Stimulated activated CD4-positive, alpha-beta T cell treated with anti-CD3 and anti-CD28 coated beads, Interleukin-1b, Interleukin-23, amount 100 ng/mL, for 1 hour (primary cell): ENCODE measurements at regions not wholly inside any gene's neighbourhood (a gene's known extent, or its start where the extent isn't known, plus 50 kb on each side); places are given as distances from the start of the nearest gene placed in this dataset.

Experiments used
- DNase-seq, 2 donors: peaks; one replicate each; pipeline ENCODE4 v3.0.0-alpha.2; 2020; ENCODE audit warnings: low read depth in 2 of 2

DNA sequence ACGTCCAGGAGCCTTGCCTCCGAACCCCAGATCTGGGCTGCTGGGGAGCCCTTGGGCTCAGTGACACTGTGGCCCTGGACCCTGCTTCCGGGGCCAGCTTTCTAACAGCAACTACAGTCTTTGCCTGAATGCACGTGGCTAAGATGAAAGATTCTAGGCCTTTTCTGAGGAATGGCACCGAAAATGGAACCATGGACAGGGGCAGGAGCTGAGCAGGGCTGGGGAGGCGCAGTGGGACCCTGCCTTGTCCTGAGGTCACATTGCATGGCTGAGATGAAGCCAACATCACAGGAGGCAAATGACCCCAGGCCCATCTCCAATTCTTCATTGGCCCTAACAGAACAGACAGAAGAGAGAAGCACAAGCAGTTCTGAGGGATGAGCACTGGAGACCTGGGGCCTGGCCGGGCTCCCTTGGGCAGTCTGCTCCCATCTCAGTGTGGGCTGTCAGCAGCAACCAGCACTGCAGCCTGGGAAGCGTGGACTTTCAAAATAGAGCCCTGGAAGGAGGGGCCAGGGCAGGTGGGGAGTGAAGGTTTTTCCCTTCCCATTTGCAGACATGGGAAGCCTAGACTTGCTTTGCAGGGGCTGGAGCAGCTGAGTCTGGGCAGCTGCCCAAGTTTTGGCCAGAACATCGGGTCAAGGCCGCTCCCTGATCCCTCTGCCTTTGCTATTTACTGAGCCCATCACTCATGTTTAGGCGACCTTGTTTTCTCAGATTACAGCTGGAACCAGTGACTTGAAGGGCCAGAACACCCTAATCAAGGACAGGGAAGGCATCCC lies 114.4 kb upstream of the TCERG1L start:
- no peak for DNase-seq

DNA sequence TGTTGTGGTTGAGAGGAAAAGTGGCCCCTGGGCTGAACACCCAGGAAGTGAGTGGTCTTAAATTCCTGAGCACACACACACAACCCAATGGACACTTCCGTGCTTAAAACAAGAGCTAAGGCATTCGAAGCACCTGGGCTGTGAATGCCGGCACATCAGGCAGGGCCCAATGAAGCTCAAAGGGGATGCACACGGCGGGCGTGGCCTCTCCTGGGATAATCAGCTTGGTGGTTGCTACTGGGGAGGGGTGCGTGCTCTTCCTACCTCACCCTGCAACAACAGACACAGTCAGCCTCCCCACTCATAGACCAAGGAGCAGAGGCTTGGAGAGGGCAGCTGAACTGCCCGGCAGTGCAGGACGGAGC lies 115.0 kb upstream of the TCERG1L start:
- DNase-seq = no peak

- no peak for DNase-seq
Observed at GRCh38 chr10:131427281-131427680, 115.8 kb upstream of the TCERG1L start.

DNA sequence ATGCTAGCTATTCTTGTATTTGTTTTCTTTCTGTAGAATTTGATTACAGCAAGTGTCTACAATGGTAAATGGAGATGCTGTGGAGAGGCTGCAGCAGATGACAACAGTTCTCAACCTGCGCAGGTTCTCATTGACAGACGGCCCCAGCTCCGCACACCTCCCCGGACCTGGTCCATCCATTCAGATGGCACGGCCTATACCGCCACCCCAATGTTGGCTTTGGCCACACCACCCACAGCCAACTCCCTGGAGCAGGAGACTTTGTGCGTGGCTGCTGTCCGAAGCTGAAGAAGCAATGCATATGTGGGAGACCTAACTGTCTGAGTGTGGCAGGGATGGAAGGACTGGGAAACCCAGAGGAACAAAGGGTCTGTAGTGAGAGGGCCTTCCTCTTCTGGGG lies 116.4 kb upstream of the TCERG1L start:
- DNase-seq = no peak

DNA sequence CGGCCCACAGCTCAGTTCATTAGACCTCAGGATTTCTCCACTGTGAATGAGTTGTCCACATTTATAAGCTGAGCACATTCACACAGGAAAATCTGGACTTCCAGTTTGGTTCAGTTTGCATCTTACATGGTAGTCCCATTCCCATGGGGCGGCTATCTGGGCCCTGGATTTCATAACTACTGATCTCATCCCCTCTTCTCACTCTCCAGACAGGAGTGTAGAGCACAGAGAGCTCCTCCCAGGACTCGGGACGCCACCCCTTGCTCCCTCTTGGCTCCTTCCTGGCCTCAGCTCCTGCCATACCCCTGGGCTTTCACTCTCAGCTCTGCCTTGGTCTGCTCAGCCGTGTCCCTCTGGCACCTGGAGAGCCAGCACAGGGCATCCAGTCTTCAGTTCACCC lies 117.6 kb upstream of the TCERG1L start:
- DNase-seq = no peak

DNA sequence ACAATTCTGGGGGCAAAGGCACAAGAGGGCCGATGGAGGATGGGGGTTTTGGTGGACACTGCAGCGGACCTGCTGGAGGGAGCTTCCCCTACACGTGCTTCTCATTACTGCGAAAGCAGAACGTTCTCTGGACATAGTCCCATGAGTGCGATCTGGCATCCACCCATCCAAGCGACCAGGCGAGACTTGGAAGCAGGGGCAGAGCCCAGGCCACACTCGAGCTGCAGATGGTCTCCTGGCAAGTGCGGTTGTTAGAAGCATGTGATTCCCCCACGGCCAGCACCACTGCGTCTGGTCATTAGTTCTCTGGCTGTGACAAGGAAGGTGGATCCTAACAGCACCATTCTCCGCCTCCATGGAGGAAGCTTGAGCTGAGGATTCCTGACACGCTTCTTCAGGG lies 118.4 kb upstream of the TCERG1L start:
- no peak for DNase-seq

DNA sequence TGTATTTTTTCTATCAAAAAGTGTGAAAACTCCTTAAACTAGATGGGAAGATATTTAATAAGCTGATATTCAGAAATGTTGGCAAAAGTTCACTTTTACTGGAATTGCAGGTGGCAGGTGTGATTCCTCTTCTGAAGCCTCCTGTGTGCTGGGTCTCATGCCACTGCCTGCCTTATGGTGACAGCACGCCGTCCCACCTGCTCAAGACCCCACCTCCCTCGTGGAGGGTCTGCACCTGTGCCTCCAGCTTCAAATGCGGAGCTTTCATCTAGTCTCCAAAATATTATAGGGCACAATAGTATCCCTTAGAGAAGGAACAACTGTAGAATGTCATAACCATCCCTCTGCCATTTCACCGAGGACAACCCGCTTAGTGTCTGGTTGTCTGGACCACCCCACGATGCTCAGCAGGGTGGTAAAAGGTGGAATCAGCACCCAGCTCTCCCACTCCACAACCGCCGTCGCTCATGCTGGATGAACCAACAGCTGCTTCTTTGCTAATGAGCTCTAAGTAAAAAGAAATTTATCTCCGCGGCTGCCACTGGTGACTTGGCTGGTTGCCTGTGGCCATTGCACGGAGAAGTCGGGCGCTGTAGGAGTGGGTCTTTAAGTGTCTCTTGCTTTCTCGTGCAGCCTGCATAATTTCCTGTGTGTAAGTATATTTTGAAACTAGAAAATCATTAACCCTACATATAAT lies 119.3 kb upstream of the TCERG1L start:
- no peak for DNase-seq

DNA sequence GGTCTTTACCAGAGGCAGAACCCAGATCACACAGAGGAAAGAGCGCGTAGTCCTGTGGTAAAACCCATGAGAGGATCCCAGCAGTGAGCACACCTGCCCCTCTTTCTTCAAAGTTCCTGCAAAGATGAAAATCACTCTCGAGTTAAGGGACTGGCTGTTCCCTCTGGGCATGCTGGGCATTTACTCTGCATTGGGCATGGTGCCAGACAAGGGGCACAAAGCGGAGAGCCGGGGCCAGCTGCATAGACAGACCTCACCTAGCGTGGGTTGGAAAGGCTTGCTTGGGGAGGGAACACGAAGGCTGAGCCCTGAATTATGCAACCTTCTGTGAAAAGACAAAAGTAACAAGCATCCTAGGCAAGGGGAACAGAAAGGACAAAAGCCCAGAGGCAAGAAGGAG lies 120.0 kb upstream of the TCERG1L start:
- no peak for DNase-seq

GRCh38 chr10:131431978-131432690 lies 120.6 kb upstream of the TCERG1L start:
- no peak for DNase-seq

GRCh38 chr10:131433568-131433967 lies 122.0 kb upstream of the TCERG1L start:
- no peak for DNase-seq

DNA sequence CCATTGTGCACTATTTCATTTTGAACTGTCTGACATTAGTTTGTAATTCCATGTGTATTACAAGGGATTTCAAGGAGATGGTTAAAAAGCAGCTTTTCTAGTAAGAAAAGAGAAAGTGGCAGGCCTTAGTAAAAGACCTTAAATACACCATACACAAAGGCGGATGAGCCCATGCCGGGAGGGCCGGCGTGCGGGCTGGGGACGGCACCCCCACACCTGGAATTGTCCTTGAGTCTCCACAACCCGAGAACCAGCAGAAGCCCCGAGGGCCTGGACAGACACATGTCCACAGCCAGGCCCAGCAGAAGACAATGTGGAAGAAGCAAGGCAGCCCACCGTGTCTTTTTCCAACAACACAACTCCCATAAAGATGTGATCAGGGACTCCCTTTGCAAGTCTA lies 123.7 kb upstream of the TCERG1L start:
- no peak for DNase-seq

GRCh38 chr10:131435760-131436457 lies 124.4 kb upstream of the TCERG1L start:
- no peak for DNase-seq

GRCh38 chr10:131436458-131436857 lies 124.9 kb upstream of the TCERG1L start:
- DNase-seq = no peak

GRCh38 chr10:131437556-131438475 lies 126.3 kb upstream of the TCERG1L start:
- no peak for DNase-seq

- DNase-seq = no peak
Observed at GRCh38 chr10:131438665-131439064, 127.1 kb upstream of the TCERG1L start.

- no peak for DNase-seq
Observed at GRCh38 chr10:131439705-131440104, 128.2 kb upstream of the TCERG1L start.

- no peak for DNase-seq
Observed at GRCh38 chr10:131440405-131441360, 129.2 kb upstream of the TCERG1L start.

DNA sequence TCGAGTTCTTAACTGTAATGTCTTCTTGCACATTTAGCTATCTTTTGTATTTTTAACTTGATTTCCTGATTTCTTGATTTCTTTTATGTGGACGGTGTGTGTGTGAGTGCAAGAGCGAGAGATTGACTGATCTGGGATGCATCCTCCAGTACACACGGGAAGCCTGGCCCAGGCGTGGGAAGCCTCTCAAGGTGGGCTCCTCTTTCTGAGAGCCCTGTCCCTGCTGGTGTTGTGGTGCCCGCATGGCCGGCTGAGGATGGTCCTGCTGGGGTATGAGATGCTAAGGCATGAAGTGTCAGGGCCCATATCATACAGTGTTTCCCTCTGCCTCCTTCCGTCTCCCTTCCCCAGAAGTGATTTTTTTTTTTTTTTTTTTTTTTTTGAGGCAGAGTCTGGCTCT lies 130.8 kb upstream of the TCERG1L start:
- no peak for DNase-seq

DNA sequence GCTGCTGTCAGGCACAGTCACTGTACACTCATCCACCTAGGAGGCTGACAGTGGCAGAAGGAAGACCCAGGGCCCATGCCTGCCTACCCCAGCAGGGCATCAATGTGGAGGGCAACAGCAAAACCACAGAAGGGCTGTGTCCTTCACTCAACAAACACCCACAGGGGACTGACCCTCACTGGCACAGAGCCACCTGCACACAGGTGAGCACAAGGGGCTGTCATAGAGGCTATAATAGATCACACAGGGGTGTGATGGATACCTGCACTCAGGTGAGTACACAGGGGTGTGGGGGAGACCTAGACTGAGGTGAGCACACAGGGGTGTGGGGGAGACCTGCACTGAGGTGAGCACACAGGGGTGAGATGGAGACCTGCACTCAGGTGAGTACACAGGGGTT lies 132.8 kb upstream of the TCERG1L start:
- no peak for DNase-seq

GRCh38 chr10:131444862-131445461 lies 133.4 kb upstream of the TCERG1L start:
- DNase-seq = no peak
